SK-N-MC (cell line): ENCODE measurements at regions not wholly inside any gene's neighbourhood (a gene's known extent, or its start where the extent isn't known, plus 50 kb on each side); places are given as distances from the start of the nearest gene placed in this dataset.

Experiments used
- DNase-seq: peaks from one replicate; pipeline ENCODE4 v3.0.0-alpha.2; 2011; ENCODE audit warnings: low read depth, low spot score
- H3K27ac ChIP-seq: fragments of 200-600 bp; sonication (generic); 2 replicates; pipeline ENCODE4 v1.5.1; 2016; ENCODE audit warnings: mixed run types
- H3K36me3 ChIP-seq: fragments of 200-600 bp; sonication (generic); 2 replicates; pipeline ENCODE4 v1.6.1; 2017; ENCODE audit warnings: antibody characterized with exemption, low read length, mixed read lengths; ENCODE audit not compliant: insufficient read depth
- H3K4me3 ChIP-seq: fragments of 200-600 bp; sonication (generic); 2 replicates; pipeline ENCODE4 v1.5.1; 2016
- H3K9ac ChIP-seq: fragments of 200-600 bp; sonication (generic); 2 replicates; pipeline ENCODE4 v1.8.0; 2017; ENCODE audit warnings: mixed run types, mixed read lengths; ENCODE audit not compliant: insufficient read length
- H3K9me3 ChIP-seq: fragments of 200-600 bp; sonication (generic); 2 replicates; pipeline ENCODE4 v1.6.1; 2017; ENCODE audit warnings: low read depth, mild to moderate bottlenecking, antibody characterized with exemption, low read length, moderate library complexity, mixed read lengths
- EZH2 ChIP-seq: fragments of 200-600 bp; sonication (generic); IDR thresholded peaks from one replicate; pipeline ENCODE4 v1.6.1; 2017; ENCODE audit warnings: antibody characterized with exemption
- FOXP2 ChIP-seq: optimal IDR thresholded peaks from 2 replicates; pipeline ENCODE3; 2011; ENCODE audit warnings: mild to moderate bottlenecking, moderate library complexity; ENCODE audit not compliant: insufficient read depth; ENCODE audit errors: extremely low read length, control extremely low read depth
- POLR2AphosphoS5 ChIP-seq: IDR thresholded peaks from 2 replicates; pipeline ENCODE4 v1.6.1; 2012; ENCODE audit warnings: mild to moderate bottlenecking, low read depth, low read length, borderline replicate concordance

DNA sequence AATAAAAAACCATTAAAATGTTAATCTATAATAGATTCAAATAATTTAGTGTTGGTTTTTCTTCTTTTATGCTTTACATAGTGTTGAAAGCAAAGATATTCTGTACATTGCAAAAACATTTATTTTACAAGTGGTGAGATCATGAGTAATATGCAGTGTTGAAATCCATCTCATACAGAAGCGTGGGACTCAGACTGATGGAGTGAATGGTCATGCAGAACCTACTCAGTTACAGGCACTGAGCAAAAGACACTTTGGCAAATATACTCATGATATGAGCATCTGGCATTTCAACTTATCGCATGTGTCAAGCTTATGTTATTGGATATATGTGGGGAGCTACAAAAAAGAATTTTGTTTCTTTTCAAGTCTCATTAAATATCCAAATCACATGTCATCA lies 620.2 kb upstream of the NETO1 start:
- H3K4me3 ChIP-seq = no peak overlapping the region
- H3K9ac ChIP-seq = no peak overlapping the region
- TF ChIP-seq POLR2AphosphoS5 (no peak), FOXP2 (no peak), EZH2 (no peak)
- no peaks in the 10 kb centered on the region for H3K36me3 ChIP-seq
- H3K9me3 ChIP-seq = no peaks in the 10 kb centered on the region
- H3K27ac ChIP-seq = no peak overlapping the region
- DNase-seq = no peak

DNA sequence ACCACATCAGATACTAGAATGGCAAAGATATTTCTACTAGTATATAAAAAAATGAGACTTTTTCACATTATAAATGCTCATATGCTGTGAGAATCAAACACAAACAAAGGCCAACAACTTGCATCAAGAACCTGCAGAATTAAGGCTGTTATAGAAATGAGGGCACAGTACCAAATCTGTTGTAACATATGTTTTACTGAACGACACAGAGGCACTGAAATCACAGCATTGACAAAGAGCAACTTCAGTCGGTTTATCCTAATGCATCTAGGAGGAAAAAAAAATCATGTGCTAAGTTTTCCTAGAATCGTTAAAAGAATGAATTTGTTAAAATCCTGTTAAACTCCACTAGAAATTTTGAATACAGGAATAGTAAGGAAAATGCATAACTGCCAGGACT lies 617.4 kb upstream of the NETO1 start:
- Histone ChIP-seq H3K4me3 (no peak overlapping the region), H3K27ac (no peak overlapping the region; the same call in 1 of the 2 replicates), H3K36me3 (no peaks in the 10 kb centered on the region), H3K9ac (no peak overlapping the region), H3K9me3 (no peaks in the 10 kb centered on the region)
- TF ChIP-seq EZH2 = no peak
- no peak for TF ChIP-seq FOXP2
- no peak for TF ChIP-seq POLR2AphosphoS5
- DNase-seq = no peak

DNA sequence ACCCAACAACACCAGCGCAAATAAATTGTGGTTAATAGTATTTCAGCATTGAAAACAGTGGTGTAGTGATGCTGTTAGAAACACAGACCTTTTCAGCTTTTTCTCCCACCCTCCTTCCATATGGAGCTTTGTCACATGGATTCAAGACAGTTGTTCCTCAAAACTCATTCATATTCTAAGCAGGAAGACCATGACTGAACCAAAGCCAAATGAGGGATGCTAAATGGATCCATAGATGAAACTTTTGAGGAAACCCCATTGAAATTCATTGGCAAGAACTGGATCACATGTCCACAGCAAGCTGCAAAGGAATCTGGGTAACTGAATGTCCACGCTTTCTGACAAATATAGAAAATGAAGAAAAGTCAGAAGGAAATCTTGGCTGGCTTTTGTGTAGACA lies 615.1 kb upstream of the NETO1 start:
- TF ChIP-seq POLR2AphosphoS5 (no peak), FOXP2 (no peak), EZH2 (no peak)
- Histone ChIP-seq H3K36me3 (no peaks in the 10 kb centered on the region), H3K27ac (no peak overlapping the region), H3K4me3 (no peak overlapping the region), H3K9me3 (no peaks in the 10 kb centered on the region), H3K9ac (no peak overlapping the region)
- DNase-seq = no peak

DNA sequence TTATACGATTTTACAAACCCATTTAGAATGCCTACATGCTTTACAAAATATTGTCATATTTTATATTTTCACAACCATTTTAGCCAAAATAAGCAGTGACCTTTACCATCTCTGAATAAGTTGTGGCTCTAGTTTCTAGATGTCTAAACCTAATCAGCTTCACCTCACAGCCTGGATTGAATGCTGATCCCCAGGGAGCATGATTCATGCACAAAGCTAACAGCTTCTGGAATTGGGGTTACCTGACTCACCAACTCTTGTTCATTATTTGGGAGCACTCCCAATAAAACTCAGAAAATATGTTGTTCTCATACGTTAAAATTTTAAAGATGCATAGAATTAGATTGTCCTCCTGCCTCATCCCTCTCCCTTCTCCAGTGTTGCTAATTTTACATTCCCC lies 611.7 kb upstream of the NETO1 start:
- Histone ChIP-seq H3K36me3 (no peaks in the 10 kb centered on the region), H3K9ac (no peak overlapping the region), H3K9me3 (no peaks in the 10 kb centered on the region), H3K4me3 (no peak overlapping the region), H3K27ac (no peak overlapping the region)
- TF ChIP-seq EZH2 = no peak
- TF ChIP-seq POLR2AphosphoS5 = no peak
- TF ChIP-seq FOXP2 = no peak
- DNase-seq = no peak

- Histone ChIP-seq H3K9ac (no peak overlapping the region), H3K9me3 (no peaks in the 10 kb centered on the region), H3K36me3 (no peaks in the 10 kb centered on the region), H3K27ac (no peak overlapping the region), H3K4me3 (no peak overlapping the region)
- TF ChIP-seq FOXP2 (no peak), EZH2 (no peak), POLR2AphosphoS5 (no peak)
- DNase-seq = no peak
Observed at GRCh38 chr18:73478191-73478590, 610.4 kb upstream of the NETO1 start.

DNA sequence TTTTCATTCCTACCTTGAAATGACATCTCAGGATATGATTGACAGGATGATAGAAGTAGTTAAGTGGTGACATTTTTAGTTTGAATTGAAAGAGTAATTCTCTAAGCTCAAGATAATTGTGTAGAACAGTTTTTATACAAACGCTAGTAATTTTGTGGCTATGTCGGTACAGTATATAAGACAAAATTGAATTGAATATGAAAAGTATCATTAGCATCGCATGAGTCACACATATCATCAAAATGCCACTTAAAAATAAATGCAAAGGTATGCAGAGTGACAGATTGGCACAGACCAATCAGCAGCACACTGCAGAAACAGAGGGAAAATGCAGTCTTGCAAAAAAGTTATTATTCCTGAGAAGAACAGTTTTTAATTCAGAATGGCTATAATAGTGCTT lies 608.2 kb upstream of the NETO1 start:
- H3K9me3 ChIP-seq = no peaks in the 10 kb centered on the region
- no peak for DNase-seq
- no peak overlapping the region for H3K4me3 ChIP-seq
- no peak overlapping the region for H3K27ac ChIP-seq
- TF ChIP-seq FOXP2 (no peak), POLR2AphosphoS5 (no peak), EZH2 (no peak)
- no peak overlapping the region for H3K9ac ChIP-seq
- H3K36me3 ChIP-seq = no peaks in the 10 kb centered on the region

- H3K36me3 ChIP-seq = no peaks in the 10 kb centered on the region
- H3K4me3 ChIP-seq = no peak overlapping the region
- H3K27ac ChIP-seq = no peak overlapping the region
- DNase-seq = peak; percentile 42
- no peak for TF ChIP-seq FOXP2
- TF ChIP-seq POLR2AphosphoS5 = no peak
- H3K9me3 ChIP-seq = no peaks in the 10 kb centered on the region
- no peak overlapping the region for H3K9ac ChIP-seq
Observed at GRCh38 chr18:73462092-73462491, 594.3 kb upstream of the NETO1 start.

DNA sequence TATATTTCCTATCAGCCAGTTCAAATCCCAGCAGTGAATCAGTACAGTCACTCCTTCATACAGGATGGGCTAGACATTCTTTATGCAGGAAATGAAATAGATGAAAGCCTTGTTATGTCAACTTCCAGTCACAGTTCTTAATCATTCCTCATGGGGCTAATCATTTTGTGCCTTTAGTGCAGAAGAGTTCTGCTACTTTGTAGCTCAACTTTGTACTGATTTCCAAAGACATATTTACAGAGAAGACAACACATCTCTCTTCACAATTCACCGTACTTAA lies 593.9 kb upstream of the NETO1 start:
- Histone ChIP-seq H3K9me3 (no peaks in the 10 kb centered on the region), H3K9ac (no peak overlapping the region), H3K4me3 (no peak overlapping the region), H3K36me3 (no peaks in the 10 kb centered on the region), H3K27ac (no peak overlapping the region)
- DNase-seq = no peak
- no peak for TF ChIP-seq FOXP2
- no peak for TF ChIP-seq EZH2
- no peak for TF ChIP-seq POLR2AphosphoS5

DNA sequence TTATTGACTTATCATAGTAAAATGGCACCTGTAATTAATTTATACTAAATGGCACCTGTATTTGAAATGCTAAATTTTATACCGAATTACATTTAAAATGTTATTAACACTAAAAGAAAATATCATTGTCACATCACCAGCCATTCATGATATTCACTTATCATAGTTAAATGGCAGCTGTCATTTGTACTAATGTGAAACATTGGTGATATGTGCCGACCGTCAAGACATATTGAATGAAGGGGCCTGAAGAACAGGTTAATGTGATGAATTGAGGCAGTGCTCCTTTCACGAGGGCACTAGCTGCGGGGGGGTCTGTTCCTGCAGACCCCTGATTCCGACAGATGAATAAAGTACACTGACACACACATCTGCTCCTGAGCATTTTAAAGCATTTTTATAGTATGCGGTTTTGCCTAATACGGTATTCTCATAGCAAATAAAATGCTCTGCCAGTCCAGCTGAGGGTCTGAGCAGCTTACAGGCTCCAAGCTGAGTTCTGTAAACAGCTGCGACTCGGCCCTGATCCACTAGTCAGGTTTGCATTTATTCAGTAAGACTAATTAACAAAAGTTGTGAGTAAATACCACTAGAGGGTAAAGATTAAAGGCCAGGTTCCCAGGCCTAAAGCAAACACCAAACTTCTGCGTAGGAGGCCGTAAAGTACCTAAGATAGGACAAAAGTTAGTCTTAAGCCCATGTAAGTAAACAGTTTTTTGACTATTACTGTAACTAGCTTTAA lies 593.4 kb upstream of the NETO1 start:
- no peak overlapping the region for H3K9ac ChIP-seq
- TF ChIP-seq POLR2AphosphoS5 (no peak), EZH2 (no peak), FOXP2 (no peak)
- no peaks in the 10 kb centered on the region for H3K36me3 ChIP-seq
- no peak for DNase-seq
- no peak overlapping the region for H3K4me3 ChIP-seq
- no peak overlapping the region for H3K27ac ChIP-seq
- H3K9me3 ChIP-seq = no peaks in the 10 kb centered on the region

GRCh38 chr18:73458186-73458964 lies 590.6 kb upstream of the NETO1 start:
- TF ChIP-seq POLR2AphosphoS5 (no peak), EZH2 (no peak), FOXP2 (no peak)
- DNase-seq = no peak
- Histone ChIP-seq H3K9ac (no peak overlapping the region), H3K27ac (no peak overlapping the region), H3K36me3 (no peaks in the 10 kb centered on the region), H3K4me3 (no peak overlapping the region), H3K9me3 (no peaks in the 10 kb centered on the region)
